HG03442 (cell line): ENCODE measurements at regions not wholly inside any gene's neighbourhood (a gene's known extent, or its start where the extent isn't known, plus 50 kb on each side); places are given as distances from the start of the nearest gene placed in this dataset.
"Not testable (repeated sequence)": the region's sequence is repeated elsewhere in the genome, so short reads cannot be mapped to it uniquely, and the experiment has no call there.

ENCODE experiments used
- ATAC-seq: cut with Tn5 transposase; IDR thresholded peaks from one replicate; pipeline ENCODE4 v1.9.1; 2021; ENCODE audit warnings: mild to moderate bottlenecking, moderate library complexity; ENCODE audit not compliant: unreplicated experiment

DNA sequence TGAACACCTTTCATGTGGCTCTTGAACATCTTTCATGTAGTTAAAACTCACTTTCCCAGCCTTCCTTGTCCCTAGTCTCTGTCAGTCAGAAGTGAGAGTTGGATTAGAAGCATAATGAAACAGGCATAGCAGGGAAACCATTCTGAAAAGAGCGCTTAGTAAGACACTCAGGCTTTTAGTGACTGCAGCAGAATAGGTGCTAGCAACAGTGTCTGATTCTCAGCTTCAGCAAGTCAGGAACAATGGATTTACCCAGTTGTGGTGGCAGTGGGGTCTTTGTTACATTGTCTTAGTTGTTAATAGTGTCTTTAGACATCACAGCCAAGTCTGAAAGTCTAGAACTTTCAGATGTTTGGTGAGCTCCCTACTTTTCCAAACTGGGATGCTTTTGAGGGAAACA lies 177.1 kb upstream of the PCDH7 start:
- ATAC-seq: no peak

DNA sequence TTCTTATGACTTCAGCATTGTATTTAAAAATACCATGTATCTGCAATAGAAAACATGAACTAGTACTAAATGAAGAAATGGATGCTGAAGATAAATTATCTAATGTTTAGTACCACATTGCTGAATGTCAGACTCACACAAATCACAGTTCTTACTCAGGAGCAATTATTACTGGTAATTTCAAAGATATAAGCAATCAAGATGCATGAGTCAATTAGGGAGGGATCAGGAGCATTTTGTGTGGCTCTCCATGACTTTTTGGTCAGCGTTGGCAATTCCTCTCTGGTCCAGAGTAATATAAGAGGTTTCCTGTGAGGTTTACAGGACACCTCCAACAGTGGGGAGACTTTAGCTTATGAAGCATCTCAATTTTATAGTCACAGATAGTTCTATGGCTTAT lies 167.0 kb upstream of the PCDH7 start:
- ATAC-seq: no peak

DNA sequence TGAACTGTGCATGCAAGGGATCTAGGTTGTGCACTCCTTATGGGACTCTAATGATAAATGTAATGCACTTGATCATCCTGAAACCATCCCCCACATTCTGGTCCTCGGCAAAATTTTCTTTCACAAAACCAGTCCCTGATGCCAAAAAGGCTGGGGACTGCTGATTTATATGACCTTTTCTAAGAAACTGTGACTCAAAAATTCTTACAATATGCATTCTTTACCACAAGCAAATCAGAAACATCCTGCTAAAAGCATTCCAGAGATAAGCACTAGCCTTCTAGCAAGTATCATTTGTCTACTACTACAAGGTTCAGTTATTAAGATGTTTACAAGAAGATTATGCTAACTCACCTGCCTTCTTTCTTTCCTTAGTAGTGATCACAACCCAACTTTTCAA lies 166.5 kb upstream of the PCDH7 start:
- no peak for ATAC-seq

DNA sequence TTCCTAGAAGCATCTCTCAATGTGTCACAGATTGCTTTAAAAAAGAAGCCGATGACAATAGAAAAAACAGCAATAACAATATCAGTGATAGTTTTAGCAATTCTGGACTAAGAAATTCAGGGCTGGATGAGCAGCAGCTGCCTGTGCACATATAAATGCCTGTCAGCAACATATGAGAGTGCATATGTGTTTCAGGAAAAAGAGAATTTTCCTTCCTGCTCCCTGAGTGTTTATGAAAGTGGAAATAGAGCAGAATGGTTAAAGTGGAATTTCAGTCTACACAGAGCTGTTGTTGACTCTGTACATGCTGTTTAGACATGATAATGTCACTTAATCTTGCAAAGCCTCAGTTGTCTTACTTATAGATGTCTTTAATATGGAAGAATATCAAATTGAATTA lies 164.4 kb upstream of the PCDH7 start:
- no peak for ATAC-seq

DNA sequence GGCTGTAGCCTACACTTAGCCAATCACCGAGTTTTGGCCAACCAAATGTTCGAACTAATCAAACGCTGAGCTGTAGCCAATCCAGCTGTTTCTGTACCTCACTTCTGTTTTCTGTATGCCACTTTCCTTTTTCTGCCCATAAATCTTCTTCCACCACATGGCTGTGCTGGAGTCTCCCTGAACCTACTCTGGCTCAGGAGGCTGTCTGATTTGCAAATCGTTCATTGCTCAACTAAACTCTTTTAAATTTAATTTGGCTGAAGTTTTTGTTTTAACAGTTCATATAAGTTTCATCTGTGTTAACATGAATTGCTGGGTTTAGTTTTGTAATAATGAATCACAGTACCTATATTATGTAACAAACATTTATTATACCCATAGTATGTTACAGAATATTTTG lies 160.7 kb upstream of the PCDH7 start:
- ATAC-seq: no peak

DNA sequence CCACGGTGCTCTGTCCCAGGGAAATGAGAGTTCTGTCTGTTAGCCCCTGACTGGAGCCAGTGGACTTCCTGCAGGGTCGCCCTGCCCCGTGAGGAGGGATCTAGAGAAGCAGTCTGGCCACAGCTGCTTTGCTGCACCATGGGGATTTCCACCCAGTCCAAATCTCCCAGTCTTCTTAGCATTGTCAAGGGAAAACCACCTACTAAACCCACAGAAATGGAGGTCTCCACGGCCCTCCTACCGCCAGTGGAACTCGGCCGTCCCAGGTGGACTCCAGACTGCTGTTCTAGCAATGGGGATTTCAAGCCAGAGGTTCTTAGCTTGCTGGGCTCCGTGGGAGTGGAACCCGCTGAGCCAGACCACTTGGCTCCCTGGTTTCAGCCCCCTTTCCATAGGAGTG lies 133.3 kb upstream of the PCDH7 start:
- ATAC-seq: no peak

DNA sequence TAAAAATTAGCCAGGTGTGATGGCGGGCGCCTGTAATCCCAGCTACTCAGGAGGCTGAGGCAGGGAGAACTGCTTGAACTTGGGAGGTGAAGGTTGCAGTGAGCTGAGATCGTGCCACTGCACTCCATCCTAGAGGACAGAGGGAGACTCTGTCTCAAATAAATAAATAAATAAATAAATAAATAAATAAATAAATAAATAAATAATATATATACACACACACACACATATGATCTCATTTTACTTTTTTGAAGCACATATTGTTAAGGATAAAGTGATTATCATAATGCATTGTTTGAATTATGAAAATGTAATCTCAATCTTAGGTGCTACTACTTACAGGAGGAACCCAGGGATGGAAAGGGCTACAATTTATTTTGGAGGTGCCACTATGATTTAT lies 130.5 kb upstream of the PCDH7 start:
- ATAC-seq: not testable (repeated sequence)

DNA sequence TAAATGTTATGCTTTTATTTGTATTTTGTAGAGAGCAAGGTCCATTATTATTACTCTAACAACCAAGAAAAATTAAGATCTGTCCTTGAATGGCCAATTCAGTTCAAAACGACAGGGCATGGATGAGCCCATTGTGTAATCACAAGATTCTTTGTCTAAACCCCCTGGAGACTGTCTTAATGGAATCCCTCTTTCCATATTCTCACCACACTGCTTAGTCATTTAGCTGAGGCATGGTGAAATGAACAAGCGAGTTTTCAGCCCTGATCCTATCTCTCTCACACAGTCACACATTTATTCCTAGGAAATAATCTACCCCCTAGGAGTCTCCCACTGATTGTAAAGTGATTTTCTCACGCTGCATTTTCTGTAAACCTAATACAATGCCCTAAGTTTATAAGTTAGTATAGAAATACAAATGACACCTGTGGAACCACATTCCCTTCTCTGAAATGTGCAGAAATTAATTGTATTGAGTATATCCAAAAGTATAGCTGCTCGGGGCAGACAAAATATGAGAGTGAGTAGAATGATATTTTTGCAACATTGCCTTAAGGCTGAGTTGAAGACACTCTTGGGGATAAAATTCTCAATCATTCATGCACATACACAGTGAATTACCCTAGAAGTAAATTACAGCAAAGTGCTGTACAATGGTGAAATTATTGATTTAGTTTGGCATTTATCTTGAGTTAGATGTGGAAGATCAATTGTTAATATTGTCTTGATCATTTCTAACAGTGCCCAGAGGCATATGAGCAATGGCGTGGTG lies 119.7 kb upstream of the PCDH7 start:
- no peak for ATAC-seq

DNA sequence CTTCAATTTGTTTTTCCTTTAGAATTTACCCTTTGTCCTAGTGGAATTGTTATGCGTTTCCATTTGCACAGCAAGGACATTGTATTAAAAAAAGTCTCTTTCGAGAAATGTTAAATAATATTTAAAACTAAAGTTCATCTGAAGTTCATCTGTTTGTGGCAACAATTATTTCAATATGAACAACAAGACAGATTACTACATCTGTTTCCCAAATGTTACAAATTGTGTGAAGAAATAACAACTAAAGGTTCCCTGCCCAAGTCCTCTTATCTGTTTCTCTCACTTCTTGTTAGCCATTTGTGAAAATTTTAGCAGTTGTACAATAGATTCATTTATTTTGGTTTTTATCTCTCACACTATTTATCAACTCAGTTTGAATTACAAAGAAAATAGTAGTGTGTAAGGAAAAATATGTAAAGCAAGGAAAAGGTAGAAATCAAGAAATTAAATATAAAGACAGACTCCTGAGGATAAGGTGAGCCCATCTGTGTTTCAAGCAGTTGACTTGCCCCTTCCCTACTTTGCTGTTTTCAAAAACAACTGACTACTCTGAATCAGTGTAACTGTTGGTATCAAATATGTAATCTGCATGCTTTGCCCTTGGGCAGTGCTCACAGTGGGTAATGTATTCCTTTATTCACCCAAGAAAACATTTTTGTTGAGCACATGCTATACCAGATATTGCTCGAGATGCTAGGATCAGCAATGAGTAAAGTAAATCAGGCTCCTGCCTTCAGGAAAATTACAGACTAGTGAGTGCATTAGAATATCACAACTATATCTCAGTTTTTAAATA lies 118.9 kb upstream of the PCDH7 start:
- no peak for ATAC-seq

DNA sequence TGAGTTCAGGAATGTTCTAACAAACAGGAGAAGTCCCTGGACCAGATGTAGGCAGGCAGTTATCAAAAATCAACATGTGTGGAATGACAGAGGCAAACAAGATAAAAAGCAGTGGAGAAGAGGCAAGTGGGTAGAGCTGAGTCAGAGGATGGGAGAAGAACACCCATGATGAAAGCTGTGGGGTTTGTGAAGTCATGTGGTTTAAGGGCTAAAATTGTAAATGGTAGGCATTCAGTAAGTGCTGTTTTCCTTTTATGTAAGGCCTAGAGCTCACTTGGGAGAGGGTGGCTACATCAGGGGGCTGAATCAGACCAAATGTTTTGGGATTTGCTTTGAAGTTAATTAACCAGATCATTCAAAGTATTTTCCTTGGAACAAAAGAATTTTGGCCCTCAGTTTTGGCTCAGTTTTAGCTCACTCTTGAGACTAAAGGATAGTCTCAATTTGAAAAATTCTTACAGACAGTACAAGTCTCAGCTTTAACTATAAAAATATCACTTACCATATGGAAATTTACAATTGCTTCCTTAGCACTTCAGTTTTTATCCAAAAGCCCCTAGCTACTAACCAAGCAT lies 114.5 kb upstream of the PCDH7 start:
- ATAC-seq: no peak

DNA sequence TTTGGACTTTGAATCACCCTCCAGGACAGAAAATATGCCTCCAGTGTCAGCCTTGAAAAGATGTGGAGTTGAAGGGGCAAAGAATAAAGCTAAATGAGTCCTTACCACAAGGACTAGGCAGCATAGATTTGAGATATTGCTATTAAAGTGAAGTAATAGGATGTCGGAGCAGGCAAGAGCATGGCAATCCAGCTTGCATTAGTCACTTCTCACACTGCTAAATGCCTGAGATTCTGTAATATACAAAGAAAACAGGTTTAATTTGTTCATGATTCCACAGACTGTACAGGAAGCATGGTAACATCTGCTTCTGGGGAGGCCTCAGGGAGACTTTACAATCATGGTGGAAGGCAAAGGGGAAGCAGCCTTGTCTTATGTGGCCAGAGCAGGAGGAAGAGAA lies 109.8 kb upstream of the PCDH7 start:
- ATAC-seq: no peak

DNA sequence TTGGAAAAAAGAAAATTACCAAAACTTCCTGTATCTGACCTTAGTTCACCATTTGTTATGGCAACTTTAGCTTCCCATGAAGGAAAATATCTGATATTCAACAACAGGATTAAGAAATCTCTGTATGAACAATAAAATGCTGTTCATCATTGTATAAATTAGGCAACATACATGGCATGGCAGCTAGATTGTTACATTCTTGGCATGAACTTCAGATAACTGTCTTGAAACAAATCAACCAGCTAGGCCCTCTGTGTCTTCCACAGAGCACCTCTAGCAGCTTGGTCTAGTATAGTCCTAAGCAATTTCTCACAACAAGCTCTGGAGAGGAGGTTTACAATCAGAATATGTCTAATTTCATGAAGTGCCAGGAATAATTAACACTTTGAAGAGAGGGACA lies 105.4 kb upstream of the PCDH7 start:
- no peak for ATAC-seq

DNA sequence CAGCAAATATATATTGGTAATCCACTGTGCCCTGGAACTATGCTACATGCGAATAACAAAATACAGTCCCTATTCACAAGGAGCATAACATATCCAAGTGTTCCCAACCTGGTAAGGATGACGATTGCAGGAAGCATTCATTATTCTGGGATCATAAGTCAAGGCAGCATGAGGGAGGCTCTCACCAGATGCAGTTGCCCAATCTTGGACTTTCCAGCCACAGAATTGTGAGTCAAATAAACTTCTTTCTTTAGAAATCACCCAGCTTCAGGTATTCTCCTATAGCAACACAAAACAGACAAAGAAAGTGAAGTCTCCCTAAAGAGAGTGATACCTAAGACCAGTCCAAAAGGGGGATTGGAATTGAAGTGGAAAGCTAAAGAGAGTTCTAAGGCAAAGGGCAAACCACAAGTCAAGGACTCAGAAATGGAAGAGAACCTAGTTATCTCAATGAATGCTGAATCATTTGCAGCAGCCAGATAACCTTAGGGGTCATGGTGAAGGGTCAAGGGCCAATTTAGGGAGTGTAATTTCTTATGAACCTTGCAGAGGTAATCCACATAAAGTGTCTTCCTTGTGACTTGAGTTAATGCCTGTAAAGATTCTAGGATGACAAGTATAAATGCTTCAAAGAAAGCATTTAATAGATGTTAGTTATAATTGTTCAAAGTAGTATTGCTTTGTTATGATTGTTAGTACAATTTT lies 103.1 kb upstream of the PCDH7 start:
- ATAC-seq: no peak

DNA sequence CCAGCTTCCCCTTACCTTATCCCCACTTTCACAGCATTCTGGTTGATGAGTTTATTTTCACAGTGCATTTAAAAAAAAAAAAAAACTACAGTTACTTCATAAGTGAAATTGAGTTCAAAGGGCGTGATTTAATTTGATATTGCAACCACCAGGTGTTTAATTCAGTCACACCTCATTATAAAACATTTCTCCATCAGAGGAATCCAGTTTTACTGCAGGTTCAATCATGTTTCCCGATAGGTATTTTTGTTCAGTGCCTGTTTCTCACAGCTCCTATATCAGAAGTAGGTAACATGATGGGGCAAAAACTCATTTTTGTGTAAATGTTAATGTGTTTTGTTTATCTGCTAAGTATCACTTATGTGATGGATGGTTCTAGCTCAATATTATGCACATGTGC lies 102.3 kb upstream of the PCDH7 start:
- no peak for ATAC-seq

DNA sequence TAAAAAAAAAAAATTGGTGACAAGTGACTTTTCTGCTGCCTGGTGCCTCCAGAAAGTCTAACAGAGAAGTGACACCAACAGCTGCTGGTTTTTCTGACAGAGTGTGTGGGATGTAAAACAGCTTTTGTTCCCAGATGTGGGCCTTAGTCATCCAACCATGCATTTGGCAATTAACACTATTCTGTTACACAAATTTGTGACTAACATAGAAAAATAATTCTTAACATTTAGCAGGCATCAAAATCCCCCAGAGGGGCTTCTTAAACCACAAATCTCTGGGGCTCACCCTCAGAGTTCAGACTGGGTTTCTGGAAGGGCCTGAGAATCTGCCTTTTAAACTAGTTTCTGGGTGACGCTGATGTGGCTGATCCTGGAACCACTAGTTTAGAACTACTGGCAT lies 100.5 kb upstream of the PCDH7 start:
- ATAC-seq: no peak

DNA sequence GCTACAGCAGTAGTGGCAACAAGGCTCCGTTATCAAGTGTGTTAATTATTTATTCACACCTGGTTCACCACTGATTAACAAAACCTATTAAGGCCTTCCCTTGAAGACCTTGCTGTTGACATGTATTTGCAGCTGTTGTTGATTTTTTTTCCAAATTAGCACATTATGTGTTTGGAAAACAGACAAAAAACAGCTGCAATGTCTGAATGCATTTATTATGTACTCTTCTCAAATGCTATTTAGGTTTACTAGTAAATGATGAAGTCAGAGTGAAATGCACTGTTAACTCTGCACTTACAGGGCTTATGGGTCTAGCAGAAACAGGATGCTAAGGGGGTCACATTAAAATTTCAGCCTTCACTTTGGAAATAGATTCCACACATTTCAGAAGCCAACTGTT lies 99.5 kb upstream of the PCDH7 start:
- no peak for ATAC-seq

DNA sequence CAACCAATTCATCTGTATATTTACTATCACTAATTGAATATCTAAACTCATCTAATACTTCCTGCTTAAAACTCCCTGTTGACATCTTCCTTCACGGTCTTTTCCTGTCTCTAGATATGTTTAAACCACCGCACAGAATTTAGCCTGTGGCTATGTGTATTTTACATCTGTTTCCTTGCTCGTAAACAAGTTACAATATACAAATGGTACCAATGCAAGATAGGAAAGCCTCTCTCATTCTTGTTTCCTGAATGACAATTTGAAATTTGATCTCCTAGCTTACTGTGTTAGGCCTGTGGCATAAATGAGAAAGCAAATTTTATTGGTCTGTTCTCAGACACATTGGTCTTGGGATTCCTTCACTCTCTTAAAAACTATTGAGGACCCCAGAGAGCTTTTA lies 89.7 kb upstream of the PCDH7 start:
- ATAC-seq: no peak

DNA sequence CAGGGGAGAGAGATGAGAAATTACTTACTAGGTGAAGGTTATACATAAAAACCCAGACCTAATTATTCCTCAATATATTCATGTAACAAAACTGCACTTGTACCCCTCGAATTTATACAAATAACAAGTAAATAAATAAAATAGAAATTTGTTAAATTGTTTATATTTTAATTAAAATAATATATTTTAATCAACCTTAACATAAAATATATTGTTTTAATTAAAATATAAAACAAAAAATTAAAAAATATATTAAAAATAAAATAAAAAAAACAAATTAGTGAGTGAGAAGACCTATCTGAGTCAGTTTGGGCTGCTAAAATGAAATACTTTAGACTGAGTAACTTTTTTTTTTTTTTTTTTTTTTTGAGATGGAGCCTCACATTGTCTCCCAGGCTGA lies 87.4 kb upstream of the PCDH7 start:
- ATAC-seq: no peak

DNA sequence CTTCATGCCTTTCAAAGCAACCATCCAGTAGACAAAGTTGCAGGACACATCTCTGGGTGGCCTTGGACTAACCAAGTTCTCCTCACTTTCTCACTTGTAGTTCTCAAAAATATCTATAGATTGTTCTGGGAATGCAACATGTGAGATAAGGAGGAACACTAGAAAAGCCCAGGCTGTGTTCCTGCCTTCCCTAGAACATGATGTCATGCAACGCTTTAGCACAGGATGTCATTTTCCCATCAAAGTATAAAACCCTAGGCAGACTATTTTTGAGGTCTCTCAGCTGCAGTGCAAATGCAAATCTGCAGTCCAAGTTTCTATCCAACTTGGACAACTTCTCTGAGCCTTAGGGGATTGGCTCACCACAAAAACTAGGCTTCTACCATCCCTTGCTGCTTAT lies 78.8 kb upstream of the PCDH7 start:
- no peak for ATAC-seq

DNA sequence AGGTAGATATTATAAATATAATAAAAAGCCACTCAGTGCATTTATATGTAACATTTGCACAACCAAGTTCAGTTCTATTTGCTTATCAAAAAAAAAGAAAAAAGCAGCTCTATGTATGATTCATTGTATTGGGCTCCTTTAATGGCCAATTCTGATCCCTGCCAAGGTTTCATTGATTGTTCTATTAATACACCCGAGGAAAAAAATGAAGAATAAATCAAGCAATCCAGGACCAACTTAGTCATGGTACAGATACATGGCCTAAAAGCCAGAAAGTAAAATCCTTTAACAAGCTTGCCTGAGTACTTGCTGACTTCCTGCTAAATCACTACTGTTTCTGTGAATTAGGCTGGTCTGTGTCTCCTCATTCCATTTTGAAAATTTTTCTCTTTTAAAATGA lies 77.6 kb upstream of the PCDH7 start:
- ATAC-seq: no peak

DNA sequence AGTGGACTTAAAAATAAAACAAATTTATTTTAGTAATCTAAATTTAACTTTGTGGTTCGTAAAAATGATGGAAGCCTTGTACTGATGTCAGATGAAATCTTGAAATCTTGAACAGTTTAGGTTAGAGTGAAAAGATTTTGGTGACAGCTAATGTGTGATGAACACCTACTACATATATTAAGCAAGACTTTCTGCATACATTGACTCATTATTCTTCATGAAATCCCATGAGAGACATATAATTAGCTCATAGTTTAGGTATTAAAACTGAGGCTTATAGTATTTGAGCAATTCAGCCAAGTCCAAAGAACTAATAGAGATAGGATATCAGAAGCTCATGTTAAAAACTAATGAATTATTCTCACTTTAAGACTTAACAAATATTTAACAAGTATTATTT lies 66.9 kb upstream of the PCDH7 start:
- no peak for ATAC-seq

DNA sequence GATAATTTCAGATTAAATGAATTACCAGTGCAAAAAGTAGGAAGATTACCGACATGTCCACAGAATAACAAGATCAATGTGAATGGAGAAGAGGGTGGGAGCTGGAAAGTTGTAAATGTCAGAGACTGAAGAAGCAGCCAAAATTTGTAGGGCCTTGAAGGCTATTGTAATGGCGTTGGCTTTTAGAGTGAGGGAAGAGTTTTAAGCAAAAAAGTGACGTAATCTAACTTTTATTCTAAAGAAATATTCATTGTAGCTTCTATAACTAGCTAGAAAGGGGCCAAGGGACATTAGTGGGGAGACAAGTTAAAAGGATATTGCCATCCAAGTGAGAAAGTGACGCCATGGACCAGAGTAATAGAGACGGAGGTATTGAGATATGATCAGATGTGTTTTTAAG lies 63.3 kb upstream of the PCDH7 start:
- ATAC-seq: no peak
